Ovary (tissue), 7 donors: ENCODE measurements at regions not wholly inside any gene's neighbourhood (a gene's known extent, or its start where the extent isn't known, plus 50 kb on each side); places are given as distances from the start of the nearest gene placed in this dataset.

Experiments used
- DNase-seq, 5 donors: peaks; one replicate each; pipeline ENCODE4 v3.0.0-alpha.2; 2019 to 2020
- H3K27ac ChIP-seq, 2 donors: fragments of 200-600 bp; one replicate each; pipeline versions ENCODE4 v1.5.1 to v1.8.0; 2019 to 2022
- H3K27me3 ChIP-seq: fragments of 200-600 bp; one replicate; pipeline ENCODE4 v1.8.0; 2022
- H3K36me3 ChIP-seq: fragments of 200-600 bp; sonication (generic); one replicate; pipeline ENCODE4 v1.5.1; 2019
- H3K4me1 ChIP-seq: one replicate; pipeline ENCODE4 v1.8.1; 2013; ENCODE audit warnings: mild to moderate bottlenecking, moderate library complexity; ENCODE audit not compliant: insufficient read depth
- H3K4me3 ChIP-seq: fragments of 200-600 bp; sonication (generic); one replicate; pipeline ENCODE4 v1.5.1; 2017
- H3K9me3 ChIP-seq, 2 donors: fragments of 200-600 bp in 1 of 2; sonication (generic) in 1 of 2; one replicate each; pipeline versions ENCODE4 v1.5.1 to v1.8.1; 2013 to 2019; ENCODE audit warnings: mild to moderate bottlenecking in 1 of 2, moderate library complexity in 1 of 2
- EP300 ChIP-seq: sonication (generic); formaldehyde crosslinking; IDR thresholded peaks from one replicate; pipeline ENCODE4 v1.6.1; 2017; ENCODE audit warnings: antibody characterized with exemption
- POLR2A ChIP-seq: fragments of 450-650 bp; IDR thresholded peaks from one replicate; pipeline ENCODE4 v1.6.1; 2017; ENCODE audit warnings: antibody characterized with exemption, mild to moderate bottlenecking, moderate library complexity
- WGBS, 3 donors: extraction: QIAGEN DNeasy Blood & Tissue Kit in 1 of 3; methylation state at CpG; one replicate each; pipeline versions ENCODE4 v1.1.5 to v1.1.7; 2013 to 2017; 5-methylcytosine and 5-hydroxymethylcytosine counted together
- intact Hi-C, 4 donors: fragments of 100-400 bp; cut with DNase I; formaldehyde crosslinking; loops; one replicate each; pipeline versions ENCODE4 v1.11.0 to v1.15.1; 2022 to 2023
- TF ChIP-seq, protein P1 (sequence below), 3 donors: fragments of 450-650 bp in 2 of 3; fragments of 200-600 bp in 1 of 3; IDR thresholded peaks; one replicate each; pipeline versions ENCODE4 v1.5.1 to v1.8.0; 2016 to 2022; ENCODE audit warnings: antibody characterized with exemption in 3 of 3, mild to moderate bottlenecking in 1 of 3
- donor health status: DM: no; HTN: no; CAD: no; lungs with moderate emphysema.
- donor health status: DM: no; HTN: no; CAD: no.
- donor health status: Bipolar disorder and iron deficiency.
- donor health status: DM: no; HTN: no; CAD: no.
- donor health status: DM: yes; HTN: yes; CAD: no.

- Histone ChIP-seq H3K27ac (no peak overlapping the region), H3K27me3 (no peaks in the 10 kb centered on the region), H3K4me3 (no peak overlapping the region), H3K4me1 (no peaks in the 10 kb centered on the region), H3K9me3 (no peaks in the 10 kb centered on the region), H3K36me3 (no peaks in the 10 kb centered on the region)
- no peak for DNase-seq
- WGBS, 3 donors = 43 to 86% (median 80%) methylated on average over 2 of the region's 2 CpGs
- intact Hi-C loops = no loop called here
- TF ChIP-seq, protein P1, sequence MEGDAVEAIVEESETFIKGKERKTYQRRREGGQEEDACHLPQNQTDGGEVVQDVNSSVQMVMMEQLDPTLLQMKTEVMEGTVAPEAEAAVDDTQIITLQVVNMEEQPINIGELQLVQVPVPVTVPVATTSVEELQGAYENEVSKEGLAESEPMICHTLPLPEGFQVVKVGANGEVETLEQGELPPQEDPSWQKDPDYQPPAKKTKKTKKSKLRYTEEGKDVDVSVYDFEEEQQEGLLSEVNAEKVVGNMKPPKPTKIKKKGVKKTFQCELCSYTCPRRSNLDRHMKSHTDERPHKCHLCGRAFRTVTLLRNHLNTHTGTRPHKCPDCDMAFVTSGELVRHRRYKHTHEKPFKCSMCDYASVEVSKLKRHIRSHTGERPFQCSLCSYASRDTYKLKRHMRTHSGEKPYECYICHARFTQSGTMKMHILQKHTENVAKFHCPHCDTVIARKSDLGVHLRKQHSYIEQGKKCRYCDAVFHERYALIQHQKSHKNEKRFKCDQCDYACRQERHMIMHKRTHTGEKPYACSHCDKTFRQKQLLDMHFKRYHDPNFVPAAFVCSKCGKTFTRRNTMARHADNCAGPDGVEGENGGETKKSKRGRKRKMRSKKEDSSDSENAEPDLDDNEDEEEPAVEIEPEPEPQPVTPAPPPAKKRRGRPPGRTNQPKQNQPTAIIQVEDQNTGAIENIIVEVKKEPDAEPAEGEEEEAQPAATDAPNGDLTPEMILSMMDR (IDR thresholded peaks at IDR 0.05) = no peak
Measured at GRCh38 chr7:79882922-79883321, 251.7 kb upstream of the GNAI1 start.

DNA sequence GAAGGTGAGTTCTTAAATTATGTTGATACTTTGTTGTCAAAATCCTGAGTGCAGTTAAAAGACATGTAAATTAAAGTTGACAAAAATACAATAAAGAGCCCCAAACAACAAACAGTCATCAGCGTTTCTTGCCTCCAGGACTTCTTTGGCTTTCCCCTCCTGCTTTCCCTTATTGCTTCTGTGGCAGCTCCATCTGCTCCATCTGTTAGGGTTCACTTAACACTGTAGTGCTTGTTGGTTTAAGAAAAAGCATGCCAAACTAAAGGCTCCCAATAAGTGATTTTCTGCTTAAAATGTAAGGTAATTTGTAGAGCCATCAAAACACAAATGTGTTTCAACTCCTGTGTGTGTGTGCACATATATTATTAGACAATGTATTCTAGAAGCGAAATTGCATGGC, 254.3 kb upstream of the GNAI1 start:
- Histone ChIP-seq H3K4me3 (no peak overlapping the region), H3K36me3 (no peaks in the 10 kb centered on the region), H3K27me3 (no peaks in the 10 kb centered on the region), H3K4me1 (no peaks in the 10 kb centered on the region), H3K27ac (no peak overlapping the region), H3K9me3 (no peaks in the 10 kb centered on the region)
- 64 to 71% (median 68%) methylated on average over 2 of the region's 2 CpGs for WGBS, 3 donors
- no peak for DNase-seq
- TF ChIP-seq POLR2A = no peak
- TF ChIP-seq, protein P1 (IDR thresholded peaks at IDR 0.05) = no peak
- intact Hi-C loops = no loop called here

- H3K27ac ChIP-seq = no peak overlapping the region
- WGBS, 3 donors = 51 to 74% (median 53%) methylated on average over 3 of the region's 3 CpGs
Measured at GRCh38 chr7:79877874-79878465, 256.7 kb upstream of the GNAI1 start.

GRCh38 chr7:79876848-79877252, 257.8 kb upstream of the GNAI1 start:
- H3K27me3 ChIP-seq = no peaks in the 10 kb centered on the region
- WGBS, 3 donors = 88 to 93% (median 91%) methylated on average over 6 of the region's 6 CpGs
- H3K27ac ChIP-seq = no peak overlapping the region
- TF ChIP-seq EP300 (no peak), POLR2A (no peak)
- TF ChIP-seq, protein P1 (IDR thresholded peaks at IDR 0.05) = no peak
- H3K4me1 ChIP-seq = no peaks in the 10 kb centered on the region
- intact Hi-C loops = no loop called here
- no peaks in the 10 kb centered on the region for H3K9me3 ChIP-seq
- H3K36me3 ChIP-seq = no peaks in the 10 kb centered on the region
- H3K4me3 ChIP-seq = no peak overlapping the region
- no peak for DNase-seq

More at GRCh38 chr7:79877874-79878465, 256.7 kb upstream of the GNAI1 start:
- DNase-seq = no peak
- intact Hi-C loops = no loop called here
- H3K27me3 ChIP-seq = no peaks in the 10 kb centered on the region
- H3K4me3 ChIP-seq = no peak overlapping the region
- TF ChIP-seq POLR2A (no peak), EP300 (no peak)
- no peaks in the 10 kb centered on the region for H3K36me3 ChIP-seq
- H3K9me3 ChIP-seq = no peaks in the 10 kb centered on the region
- H3K4me1 ChIP-seq = no peaks in the 10 kb centered on the region

DNA sequence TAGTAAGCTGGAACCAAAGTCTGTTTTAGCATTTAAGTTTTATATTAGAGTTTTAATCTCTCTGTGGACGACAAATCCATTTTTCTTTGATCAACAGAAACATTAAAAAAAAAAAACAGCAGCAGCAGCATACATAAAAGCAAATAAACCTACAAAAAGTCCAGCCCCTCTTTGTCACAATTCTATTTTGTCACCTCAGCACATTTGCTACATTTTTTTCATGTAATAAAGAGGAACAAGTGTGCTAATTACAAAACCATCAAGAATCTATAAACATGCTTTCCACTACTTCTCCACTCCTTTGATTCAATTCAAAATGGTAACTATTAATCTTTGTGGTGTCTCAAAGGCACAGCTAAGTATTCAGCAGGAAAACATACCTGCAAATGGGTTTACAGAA, 259.8 kb upstream of the GNAI1 start:
- 12 to 36% (median 30%) methylated on average over 1 of the region's 1 CpG for WGBS, 3 donors
- H3K36me3 ChIP-seq = no peaks in the 10 kb centered on the region
- no peak overlapping the region for H3K27ac ChIP-seq
- no peaks in the 10 kb centered on the region for H3K4me1 ChIP-seq
- TF ChIP-seq POLR2A (no peak), EP300 (no peak)
- TF ChIP-seq, protein P1 (IDR thresholded peaks at IDR 0.05) = no peak
- H3K4me3 ChIP-seq = no peak overlapping the region
- intact Hi-C loops = no loop called here
- no peaks in the 10 kb centered on the region for H3K9me3 ChIP-seq
- no peak for DNase-seq
- H3K27me3 ChIP-seq = no peaks in the 10 kb centered on the region
